Psoas muscle (tissue), 7 donors: ENCODE measurements at regions not wholly inside any gene's neighbourhood (a gene's known extent, or its start where the extent isn't known, plus 50 kb on each side); places are given as distances from the start of the nearest gene placed in this dataset.

ENCODE experiments used
- ATAC-seq, 4 donors: fragments of 200-7000 bp; cut with Tn5 transposase; one replicate each; pipeline ENCODE4 v1.9.1; 2020; ENCODE audit warnings: moderate library complexity in 3 of 4, mild to moderate bottlenecking in 2 of 4
- DNase-seq, 2 donors: peaks; one replicate each; pipeline ENCODE4 v3.0.0-alpha.2; 2020
- H3K27ac ChIP-seq: fragments of 200-600 bp; one replicate; pipeline ENCODE4 v1.8.0; 2022
- H3K27me3 ChIP-seq, 3 donors: fragments of 200-600 bp in 1 of 3; one replicate each; pipeline versions ENCODE4 v1.6.1 to v1.8.0; 2013 to 2022; ENCODE audit warnings: low read length in 2 of 3, mild to moderate bottlenecking in 2 of 3, moderate library complexity in 1 of 3; ENCODE audit not compliant: insufficient read depth in 3 of 3
- H3K36me3 ChIP-seq, 2 donors: fragments of 200-600 bp in 1 of 2; one replicate each; pipeline versions ENCODE4 v1.6.1 to v1.8.0; 2013 to 2022; ENCODE audit warnings: low read depth in 1 of 2, mild to moderate bottlenecking in 1 of 2, moderate library complexity in 1 of 2; ENCODE audit not compliant: insufficient read depth in 1 of 2
- H3K4me1 ChIP-seq: fragments of 200-600 bp; one replicate; pipeline ENCODE4 v1.8.0; 2022
- H3K4me3 ChIP-seq: fragments of 200-600 bp; one replicate; pipeline ENCODE4 v1.8.0; 2022; ENCODE audit warnings: mild to moderate bottlenecking
- H3K9me3 ChIP-seq: fragments of 200-600 bp; one replicate; pipeline ENCODE4 v1.8.0; 2022
- CTCF ChIP-seq: fragments of 200-600 bp; IDR thresholded peaks from one replicate; pipeline ENCODE4 v1.8.0; 2022; ENCODE audit warnings: antibody characterized with exemption
- WGBS, 3 donors: extraction: QIAGEN DNeasy Blood & Tissue Kit; methylation state at CpG; one replicate each; pipeline versions ENCODE4 v1.1.6 to v1.1.7; 2013; 5-methylcytosine and 5-hydroxymethylcytosine counted together
- intact Hi-C, 2 donors: fragments of 100-400 bp; cut with DNase I; formaldehyde crosslinking; loops; one replicate each; pipeline versions ENCODE4 v1.11.0 to v1.14.2; 2022
- donor health status: healthy with polysubstance abuse.
- donor health status: DM: no; HTN: no; CAD: no; lungs with moderate emphysema.
- donor health status: Bipolar disorder and iron deficiency.
- donor health status: healthy.
- donor health status: DM: yes; HTN: yes; CAD: no.
- donor health status: DM: no; HTN: no; CAD: no.
- donor health status: DM: yes; HTN: yes; CAD: no.

DNA sequence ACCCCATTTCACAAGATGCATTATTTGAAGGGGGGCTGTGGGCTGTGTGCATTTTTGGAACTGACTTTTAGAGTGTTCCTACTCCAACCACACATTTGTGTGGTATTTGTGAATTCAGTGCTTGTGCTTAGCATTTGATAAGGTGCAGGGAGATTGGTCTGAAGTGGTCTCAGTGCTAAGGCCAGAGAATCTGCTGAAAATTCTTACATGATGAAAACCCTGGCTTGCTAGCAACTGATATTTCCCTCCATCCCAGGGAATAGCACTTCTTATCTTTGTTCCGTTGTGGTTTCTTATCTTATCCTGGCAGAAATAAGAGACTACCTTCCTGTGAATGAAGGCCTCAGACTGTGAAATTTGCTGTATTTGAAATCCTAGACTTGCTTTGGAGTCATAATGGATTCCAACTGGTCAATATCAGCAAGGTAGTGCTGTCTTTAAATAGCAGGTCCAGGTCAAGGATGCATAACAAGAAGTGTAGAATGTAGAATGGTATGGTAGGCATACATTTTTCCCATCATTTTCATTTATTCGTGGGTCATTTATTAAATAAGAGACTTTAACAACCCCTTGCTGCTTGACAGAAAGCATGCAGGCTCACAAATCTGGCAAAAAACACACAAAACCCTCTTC, 986.9 kb downstream of the REEP3 start:
- no peak for TF ChIP-seq CTCF
- ATAC-seq: no peak
- no peak overlapping the region for H3K4me3 ChIP-seq
- H3K27me3 ChIP-seq: no peaks in the 10 kb centered on the region
- H3K36me3 ChIP-seq: no peaks in the 10 kb centered on the region
- intact Hi-C loops: no loop called here
- H3K4me1 ChIP-seq: no peaks in the 10 kb centered on the region
- DNase-seq: no peak
- no peaks in the 10 kb centered on the region for H3K9me3 ChIP-seq
- 47 to 67% (median 61%) methylated on average over 2 of the region's 2 CpGs for WGBS, 3 donors
- no peak overlapping the region for H3K27ac ChIP-seq

DNA sequence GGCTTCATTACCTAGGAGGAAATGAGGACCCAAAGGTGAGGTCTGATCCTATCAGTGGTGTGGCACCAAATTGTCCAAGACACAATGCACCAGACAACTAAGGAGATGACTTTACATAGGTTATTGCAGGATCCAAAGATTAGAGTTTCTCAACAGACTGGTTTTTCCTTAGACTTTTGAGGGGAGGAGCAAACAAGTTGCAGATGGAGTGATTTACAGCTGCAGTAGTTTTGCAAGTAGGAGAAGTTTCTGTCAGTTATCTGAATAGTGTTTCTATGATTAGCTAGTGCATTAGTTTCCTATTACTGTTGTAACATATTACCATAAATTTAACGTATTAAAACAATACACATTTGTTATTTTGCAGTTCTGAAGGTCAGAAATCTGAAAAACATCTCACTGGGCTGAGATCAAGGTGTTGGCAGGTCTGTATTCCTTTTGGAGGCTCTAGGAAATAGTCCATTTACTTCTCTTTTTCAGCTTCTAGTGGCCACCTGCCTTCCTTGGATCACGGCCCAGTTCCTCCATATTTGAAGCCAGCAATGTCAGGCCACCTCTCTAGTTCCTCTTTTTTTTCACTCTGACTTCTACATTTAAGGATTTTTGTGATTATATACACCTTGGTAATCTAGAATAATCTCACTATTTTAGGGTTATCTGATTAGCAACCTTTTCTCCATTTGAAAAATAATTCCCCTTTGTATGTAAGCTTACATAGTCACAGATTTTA, 994.9 kb downstream of the REEP3 start:
- no peaks in the 10 kb centered on the region for H3K4me1 ChIP-seq
- H3K9me3 ChIP-seq: no peaks in the 10 kb centered on the region
- H3K36me3 ChIP-seq: no peaks in the 10 kb centered on the region
- no peak for TF ChIP-seq CTCF
- no peak overlapping the region for H3K4me3 ChIP-seq
- H3K27ac ChIP-seq: no peak overlapping the region
- 42 to 59% (median 54%) methylated on average over 2 of the region's 2 CpGs for WGBS, 3 donors
- DNase-seq: no peak
- intact Hi-C loops: no loop called here
- ATAC-seq: no peak
- H3K27me3 ChIP-seq: no peaks in the 10 kb centered on the region

DNA sequence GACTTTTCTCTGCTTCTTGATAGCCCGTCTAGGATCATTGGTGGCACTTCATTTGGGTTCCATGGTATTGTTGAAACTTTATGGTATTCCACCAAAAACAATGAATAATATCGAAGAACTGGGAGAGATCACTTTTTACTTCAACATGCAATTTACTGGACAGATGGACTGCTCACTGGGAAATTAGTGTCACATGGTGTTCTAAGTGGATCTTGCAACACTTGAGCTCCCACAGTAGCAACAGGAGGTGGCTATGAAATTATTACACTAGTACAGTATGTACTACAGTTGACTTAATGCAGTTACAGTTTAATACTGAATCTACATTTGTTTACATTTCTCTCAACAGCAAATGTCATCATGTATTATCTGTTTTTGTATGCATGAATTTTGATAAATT, 997.3 kb downstream of the REEP3 start:
- intact Hi-C loops: no loop called here
- H3K4me1 ChIP-seq: no peaks in the 10 kb centered on the region
- H3K9me3 ChIP-seq: no peaks in the 10 kb centered on the region
- H3K27ac ChIP-seq: no peak overlapping the region
- H3K27me3 ChIP-seq: no peaks in the 10 kb centered on the region
- no peaks in the 10 kb centered on the region for H3K36me3 ChIP-seq
- ATAC-seq (no peak), DNase-seq (no peak)
- 73 to 96% (median 94%) methylated on average over 2 of the region's 2 CpGs for WGBS, 3 donors
- H3K4me3 ChIP-seq: no peak overlapping the region
- no peak for TF ChIP-seq CTCF

DNA sequence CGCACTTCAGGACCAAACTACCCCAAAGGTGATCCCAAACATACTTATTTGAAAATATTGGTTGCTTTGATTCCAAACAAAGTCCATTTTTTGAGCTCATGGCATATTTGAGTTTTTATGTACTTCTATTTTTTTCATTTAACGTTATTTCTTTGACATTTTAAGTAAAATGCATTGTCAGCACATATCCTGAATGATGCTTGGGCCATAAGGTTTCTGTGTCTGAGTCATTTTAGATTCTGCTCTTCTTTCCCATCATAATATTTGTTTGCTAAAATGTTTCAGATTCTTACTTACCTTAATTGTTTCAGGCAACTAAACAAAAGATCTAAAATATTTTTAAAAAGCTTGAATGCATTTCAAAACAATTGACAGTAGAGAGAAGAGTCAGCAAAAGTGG, 998.2 kb downstream of the REEP3 start:
- intact Hi-C loops: no loop called here
- no peak for ATAC-seq
- WGBS, 3 donors: 50 to 77% (median 76%) methylated on average over 2 of the region's 2 CpGs
- H3K27me3 ChIP-seq: no peaks in the 10 kb centered on the region
- H3K27ac ChIP-seq: no peak overlapping the region
- H3K9me3 ChIP-seq: no peaks in the 10 kb centered on the region
- no peaks in the 10 kb centered on the region for H3K4me1 ChIP-seq
- no peak overlapping the region for H3K4me3 ChIP-seq
- no peak for TF ChIP-seq CTCF
- no peak for DNase-seq
- H3K36me3 ChIP-seq: no peaks in the 10 kb centered on the region

DNA sequence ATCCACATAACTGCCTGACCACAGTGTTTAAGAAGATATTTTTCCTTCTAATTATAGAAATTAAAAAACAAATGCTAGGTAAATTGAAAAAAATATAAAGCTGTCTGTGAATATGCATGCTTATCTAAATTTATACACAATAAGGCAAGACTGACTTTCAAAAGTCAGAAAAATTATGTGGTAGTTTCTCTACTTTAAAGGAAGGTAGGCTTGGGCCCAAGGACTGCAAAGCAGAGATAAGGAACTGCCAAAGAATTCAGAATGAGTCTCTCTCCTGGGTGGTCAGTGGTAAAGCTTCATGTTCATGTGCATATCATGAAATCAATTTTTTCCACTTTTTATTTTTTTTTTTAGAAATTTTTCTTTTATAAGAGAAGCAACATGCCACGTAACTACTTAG, 998.6 kb downstream of the REEP3 start:
- no peaks in the 10 kb centered on the region for H3K9me3 ChIP-seq
- 56 to 74% (median 64%) methylated on average over 1 of the region's 1 CpG for WGBS, 3 donors
- DNase-seq (no peak), ATAC-seq (no peak)
- TF ChIP-seq CTCF: no peak
- no peak overlapping the region for H3K4me3 ChIP-seq
- no peak overlapping the region for H3K27ac ChIP-seq
- no peaks in the 10 kb centered on the region for H3K27me3 ChIP-seq
- no peaks in the 10 kb centered on the region for H3K36me3 ChIP-seq
- intact Hi-C loops: no loop called here
- H3K4me1 ChIP-seq: no peaks in the 10 kb centered on the region
